GM21825 (cell line): ENCODE measurements at regions not wholly inside any gene's neighbourhood (a gene's known extent, or its start where the extent isn't known, plus 50 kb on each side); places are given as distances from the start of the nearest gene placed in this dataset.
"Not testable (repeated sequence)": the region's sequence is repeated elsewhere in the genome, so short reads cannot be mapped to it uniquely, and the experiment has no call there.

ENCODE experiments used
- ATAC-seq: cut with Tn5 transposase; IDR thresholded peaks from one replicate; pipeline ENCODE4 v1.9.1; 2021; ENCODE audit warnings: mild to moderate bottlenecking, moderate library complexity; ENCODE audit not compliant: unreplicated experiment

- ATAC-seq = no peak
Observed at GRCh38 chr4:127448986-127449385, 183.8 kb upstream of the INTU start.

GRCh38 chr4:127449449-127449848, 183.3 kb upstream of the INTU start:
- no peak for ATAC-seq

- no peak for ATAC-seq
Observed at GRCh38 chr4:127450276-127450675, 182.5 kb upstream of the INTU start.

- ATAC-seq = no peak
Observed at GRCh38 chr4:127463883-127464282, 168.9 kb upstream of the INTU start.

GRCh38 chr4:127469542-127469941, 163.2 kb upstream of the INTU start:
- no peak for ATAC-seq

- no peak for ATAC-seq
Observed at GRCh38 chr4:127469959-127470809, 162.6 kb upstream of the INTU start.

- not testable (repeated sequence) for ATAC-seq
Observed at GRCh38 chr4:127478271-127478670, 154.5 kb upstream of the INTU start.

- no peak for ATAC-seq
Observed at GRCh38 chr4:127479031-127479622, 153.6 kb upstream of the INTU start.

GRCh38 chr4:127482049-127482448, 150.7 kb upstream of the INTU start:
- ATAC-seq = no peak

- no peak for ATAC-seq
Observed at GRCh38 chr4:127484117-127484516, 148.6 kb upstream of the INTU start.

GRCh38 chr4:127486248-127486647, 146.5 kb upstream of the INTU start:
- ATAC-seq = no peak

GRCh38 chr4:127491571-127491970, 141.2 kb upstream of the INTU start:
- no peak for ATAC-seq

- ATAC-seq = not testable (repeated sequence)
Observed at GRCh38 chr4:127496875-127497274, 135.9 kb upstream of the INTU start.

GRCh38 chr4:127498366-127498765, 134.4 kb upstream of the INTU start:
- ATAC-seq = no peak

GRCh38 chr4:127500242-127500641, 132.5 kb upstream of the INTU start:
- ATAC-seq = no peak

GRCh38 chr4:127501103-127501502, 131.7 kb upstream of the INTU start:
- no peak for ATAC-seq

GRCh38 chr4:127503111-127503510, 129.6 kb upstream of the INTU start:
- no peak for ATAC-seq

- ATAC-seq = no peak
Observed at GRCh38 chr4:127505203-127505602, 127.6 kb upstream of the INTU start.

GRCh38 chr4:127506283-127506682, 126.5 kb upstream of the INTU start:
- ATAC-seq = no peak

GRCh38 chr4:127509155-127509554, 123.6 kb upstream of the INTU start:
- no peak for ATAC-seq

- not testable (repeated sequence) for ATAC-seq
Observed at GRCh38 chr4:127512672-127513071, 120.1 kb upstream of the INTU start.

- ATAC-seq = not testable (repeated sequence)
Observed at GRCh38 chr4:127515259-127515658, 117.5 kb upstream of the INTU start.
